ENCODE measurements at regions not wholly inside any gene's neighbourhood (a gene's known extent, or its start where the extent isn't known, plus 50 kb on each side); places are given as distances from the start of the nearest gene placed in this dataset.

DNA sequence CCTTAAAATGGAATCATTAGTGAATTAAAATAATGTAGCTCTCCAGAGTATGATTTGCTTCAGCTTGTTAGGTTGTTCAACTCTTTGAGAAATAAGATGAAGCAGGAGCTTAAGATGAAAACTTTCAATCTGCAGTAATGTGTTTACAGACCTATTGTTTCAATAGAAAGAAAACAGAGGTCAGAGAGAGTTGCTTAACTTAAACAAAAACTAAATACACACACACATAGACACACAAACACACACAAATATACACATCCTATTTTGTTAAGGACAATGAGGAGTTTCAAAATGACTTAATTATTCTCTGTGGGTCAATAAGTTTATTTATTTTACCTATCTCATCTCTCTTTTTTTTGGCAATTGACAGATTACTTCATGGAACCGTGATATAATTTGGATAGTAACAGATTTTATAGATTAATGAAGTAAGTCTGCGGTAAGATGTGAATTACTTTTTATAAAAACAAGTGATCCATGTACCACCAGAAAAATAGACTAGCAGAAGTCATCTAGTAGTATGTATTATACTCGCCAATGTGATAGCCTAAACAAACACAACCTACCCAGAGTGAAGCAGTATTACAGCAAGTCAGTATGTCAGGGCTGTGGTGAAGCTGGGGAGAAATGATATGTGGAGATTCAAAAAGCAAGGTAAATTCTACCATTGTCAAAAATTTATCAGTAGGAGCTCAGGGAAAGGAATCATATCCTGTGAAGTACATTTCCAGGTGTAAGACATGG, 76.7 kb upstream of the DCBLD2 start:
- no peak overlapping the region for H3K27ac ChIP-seq (ENCODE audit: low read length)
- no peak for TF ChIP-seq EP300 (conservative IDR thresholded peaks at IDR 0.05; ENCODE audit: poor library complexity, severe bottlenecking)
- H4K20me1 ChIP-seq (ENCODE audit: insufficient read depth): no peaks in the 10 kb centered on the region
- H3K4me3 ChIP-seq (ENCODE audit: low read length): no peak overlapping the region
- no peak overlapping the region for H3K9ac ChIP-seq (ENCODE audit: low read length)
- no peaks in the 10 kb centered on the region for H3K9me3 ChIP-seq (ENCODE audit: low read length)
- no peaks in the 10 kb centered on the region for H3F3A ChIP-seq (ENCODE audit: insufficient read depth, low read length, poor library complexity, severe bottlenecking)
- H2AFZ ChIP-seq (ENCODE audit: low read depth, low read length): no peak overlapping the region
- no peaks in the 10 kb centered on the region for H3K79me2 ChIP-seq (replicated peaks; ENCODE audit: insufficient read depth, low read length)
- H3K9me2 ChIP-seq (ENCODE audit: insufficient read depth, low read length): no peaks in the 10 kb centered on the region
- no peak overlapping the region for H3K4me2 ChIP-seq (ENCODE audit: low read length)
- H3K36me3 ChIP-seq (ENCODE audit: insufficient read depth, low read length): no peaks in the 10 kb centered on the region
- no peaks in the 10 kb centered on the region for H3K27me3 ChIP-seq (ENCODE audit: insufficient read depth, low read depth, low read length)

- no peak overlapping the region for H3K4me2 ChIP-seq (ENCODE audit: low read length)
- H3K36me3 ChIP-seq (ENCODE audit: insufficient read depth, low read length): no peaks in the 10 kb centered on the region
- no peaks in the 10 kb centered on the region for H3K9me3 ChIP-seq (ENCODE audit: low read length)
- H2AFZ ChIP-seq (ENCODE audit: low read depth, low read length): no peak overlapping the region
- no peaks in the 10 kb centered on the region for H3K79me2 ChIP-seq (replicated peaks; ENCODE audit: insufficient read depth, low read length)
- no peaks in the 10 kb centered on the region for H3K27me3 ChIP-seq (ENCODE audit: insufficient read depth, low read depth, low read length)
- H3F3A ChIP-seq (ENCODE audit: insufficient read depth, low read length, poor library complexity, severe bottlenecking): no peaks in the 10 kb centered on the region
- no peak overlapping the region for H3K27ac ChIP-seq (ENCODE audit: low read length)
- no peaks in the 10 kb centered on the region for H3K9me2 ChIP-seq (ENCODE audit: insufficient read depth, low read length)
- H4K20me1 ChIP-seq (ENCODE audit: insufficient read depth): no peaks in the 10 kb centered on the region
- no peak for TF ChIP-seq REST (IDR thresholded peaks at IDR 0.05; ENCODE audit: borderline replicate concordance)
- no peak for TF ChIP-seq MXI1 (conservative IDR thresholded peaks at IDR 0.05; ENCODE audit: poor library complexity, severe bottlenecking)
- TF ChIP-seq SMC3 (conservative IDR thresholded peaks at IDR 0.05; ENCODE audit: poor library complexity): no peak
- no peak for TF ChIP-seq POLR2AphosphoS5 (IDR thresholded peaks at IDR 0.05)
- TF ChIP-seq EZH2 (IDR thresholded peaks at IDR 0.05; ENCODE audit: borderline replicate concordance, insufficient read depth, low read length, poor library complexity, severe bottlenecking): no peak
- no peak for TF ChIP-seq RAD21 (conservative IDR thresholded peaks at IDR 0.05)
- TF ChIP-seq TAF1 (IDR thresholded peaks at IDR 0.05; ENCODE audit: low read depth): no peak
- TF ChIP-seq CTCF (IDR thresholded peaks at IDR 0.05; ENCODE audit: poor library complexity, severe bottlenecking): no peak
- TF ChIP-seq EP300 (conservative IDR thresholded peaks at IDR 0.05; ENCODE audit: poor library complexity, severe bottlenecking): no peak
- H3K4me3 ChIP-seq (ENCODE audit: low read length): no peak overlapping the region
- H3K9ac ChIP-seq (ENCODE audit: low read length): no peak overlapping the region
These were observed 76.0 kb upstream of the DCBLD2 start for GRCh38 chr3:98977520-98977919.

All from neural cell (in vitro differentiated cells).